Inflammatory macrophage treated with lipopolysaccharide for 1 hour (primary cell): ENCODE measurements at regions not wholly inside any gene's neighbourhood (a gene's known extent, or its start where the extent isn't known, plus 50 kb on each side); places are given as distances from the start of the nearest gene placed in this dataset.

ENCODE experiments used
- DNase-seq, 2 donors: peaks; one replicate each; pipeline ENCODE4 v3.0.0-alpha.2; 2020 to 2022

GRCh38 chr21:43316156-43316845 lies 110.6 kb downstream of the SIK1 start:
- DNase-seq: no peak

- no peak for DNase-seq
These were observed 111.4 kb downstream of the SIK1 start for GRCh38 chr21:43315244-43316137.

- no peak for DNase-seq
These were observed 113.0 kb downstream of the SIK1 start for GRCh38 chr21:43313939-43314405.

GRCh38 chr21:43313221-43313938 lies 113.6 kb downstream of the SIK1 start:
- no peak for DNase-seq

- peak in 1 of 2 donors; percentile 22 for DNase-seq
These were observed 114.2 kb downstream of the SIK1 start for GRCh38 chr21:43312751-43313169.

GRCh38 chr21:43312011-43312410 lies 114.9 kb downstream of the SIK1 start:
- DNase-seq: no peak

GRCh38 chr21:43311301-43311817 lies 115.6 kb downstream of the SIK1 start:
- DNase-seq: no peak

- DNase-seq: no peak
These were observed 118.1 kb downstream of the SIK1 start for GRCh38 chr21:43308815-43309283.

GRCh38 chr21:43308101-43308814 lies 118.7 kb downstream of the SIK1 start:
- no peak for DNase-seq

GRCh38 chr21:43307677-43308070 lies 119.3 kb downstream of the SIK1 start:
- no peak for DNase-seq

GRCh38 chr21:43306911-43307676 lies 119.8 kb downstream of the SIK1 start:
- peak; percentile 51 to 80 for DNase-seq

GRCh38 chr21:43306391-43306790 lies 120.5 kb downstream of the SIK1 start:
- no peak for DNase-seq

GRCh38 chr21:43305811-43306311 lies 121.1 kb downstream of the SIK1 start:
- no peak for DNase-seq

GRCh38 chr21:43305336-43305665 lies 121.6 kb downstream of the SIK1 start:
- DNase-seq: no peak

GRCh38 chr21:43304621-43305335 lies 122.2 kb downstream of the SIK1 start:
- no peak for DNase-seq

- DNase-seq: no peak
These were observed 122.7 kb downstream of the SIK1 start for GRCh38 chr21:43304206-43304605.

- no peak for DNase-seq
These were observed 123.4 kb downstream of the SIK1 start for GRCh38 chr21:43303275-43304178.

- no peak for DNase-seq
These were observed 124.2 kb downstream of the SIK1 start for GRCh38 chr21:43302769-43303168.

- no peak for DNase-seq
These were observed 124.8 kb downstream of the SIK1 start for GRCh38 chr21:43302062-43302700.
